Occipital lobe (tissue), 1 donor: ENCODE measurements at regions not wholly inside any gene's neighbourhood (a gene's known extent, or its start where the extent isn't known, plus 50 kb on each side); places are given as distances from the start of the nearest gene placed in this dataset.
"Not testable (repeated sequence)": the region's sequence is repeated elsewhere in the genome, so short reads cannot be mapped to it uniquely, and the experiment has no call there.

Experiments used
- DNase-seq: peaks from one replicate; lab custom pipeline; 2025; lab: John Stamatoyannopoulos, UW

DNA sequence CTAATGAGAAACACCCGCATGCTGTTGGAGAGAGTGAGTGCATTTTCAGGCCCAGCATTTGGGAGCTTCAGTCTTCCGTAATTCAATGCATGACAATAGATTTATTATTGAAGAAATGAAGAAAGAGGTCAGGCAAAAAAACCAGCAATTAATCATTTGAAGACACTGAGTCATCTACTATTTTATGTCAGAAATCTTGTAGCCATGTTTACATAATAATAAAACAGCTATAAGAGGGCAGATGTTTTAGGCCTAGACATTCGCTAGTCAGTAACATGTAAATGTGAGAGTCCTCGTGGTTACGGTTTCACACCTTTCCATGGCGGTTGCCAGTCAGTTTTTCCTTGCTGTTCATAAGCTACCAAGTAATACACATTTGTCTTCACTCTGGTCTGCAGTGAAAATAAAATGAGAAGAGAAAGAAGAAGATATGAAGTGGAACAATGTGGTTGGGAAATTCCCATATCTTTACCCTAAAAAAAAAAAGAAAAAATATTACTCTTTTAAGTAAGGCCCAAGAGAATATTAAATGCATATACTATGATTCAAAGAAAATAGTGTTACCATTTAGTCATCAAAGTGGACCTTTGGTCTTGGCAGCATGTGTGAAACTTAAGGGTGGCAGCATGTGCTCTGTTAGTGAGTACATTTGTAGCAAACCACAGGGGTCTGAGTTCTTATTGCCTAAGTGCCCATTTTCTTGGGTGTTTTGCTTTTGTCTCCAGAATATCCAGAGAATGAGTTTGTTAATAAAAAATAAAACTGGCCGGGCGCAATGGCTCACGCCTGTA is 140.5 kb upstream of the TBL1XR1 start:
- DNase-seq: no peak

DNA sequence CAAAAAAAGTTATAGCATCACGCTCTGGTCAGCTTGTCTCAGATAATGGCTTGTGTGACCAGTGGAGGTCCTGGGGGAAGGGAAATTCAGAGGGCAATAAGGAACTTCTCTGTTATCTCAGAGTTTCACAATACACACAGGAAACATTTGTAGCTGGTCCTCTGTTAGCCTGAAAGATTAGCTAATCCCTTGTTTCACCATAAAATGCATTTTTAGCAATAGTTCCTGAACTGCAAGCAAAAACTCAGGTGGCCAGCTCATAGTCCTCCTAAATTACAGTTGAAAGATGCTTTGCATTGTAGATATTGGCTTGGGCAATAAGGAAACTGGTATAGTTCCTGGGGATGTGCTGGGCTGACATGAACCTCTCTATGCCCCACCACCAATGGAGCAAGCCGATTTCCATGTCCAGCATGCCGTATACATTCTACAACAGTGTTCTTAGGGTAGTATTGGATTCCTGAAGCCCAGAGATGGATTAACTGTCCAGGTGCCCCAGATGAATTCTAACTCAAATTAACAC is 141.5 kb upstream of the TBL1XR1 start:
- DNase-seq: no peak

- DNase-seq: not testable (repeated sequence)
Observed at GRCh38 chr3:177339220-177339703, 142.0 kb upstream of the TBL1XR1 start.

DNA sequence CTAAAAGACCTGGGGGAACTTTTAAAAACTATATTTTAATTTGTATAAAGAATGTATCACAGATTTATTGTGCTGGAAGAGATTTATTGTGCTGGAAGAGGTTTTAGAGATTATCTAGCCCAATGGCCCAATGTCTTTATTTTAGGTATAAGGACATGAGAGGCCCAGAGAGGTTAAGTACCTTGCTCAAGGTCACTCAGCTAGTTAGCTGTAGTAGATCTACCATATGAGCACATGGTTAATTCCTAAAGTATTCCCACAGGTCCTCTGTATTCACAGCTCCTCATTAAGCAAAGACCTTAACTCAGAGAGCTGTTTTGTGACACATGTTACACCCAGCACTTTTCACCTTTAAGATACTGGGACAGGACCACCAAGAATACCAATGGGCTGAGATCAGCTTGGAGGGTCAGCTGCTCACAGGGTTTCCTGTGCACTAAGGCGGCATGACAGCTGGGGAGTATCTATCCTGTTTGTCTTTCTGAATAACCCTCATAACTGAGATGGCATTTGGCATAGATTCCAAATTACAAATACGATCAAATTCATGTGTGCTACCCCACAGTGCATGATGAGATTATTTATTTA is 143.1 kb upstream of the TBL1XR1 start:
- no peak for DNase-seq

- no peak for DNase-seq
Observed at GRCh38 chr3:177341736-177342419, 144.6 kb upstream of the TBL1XR1 start.

DNA sequence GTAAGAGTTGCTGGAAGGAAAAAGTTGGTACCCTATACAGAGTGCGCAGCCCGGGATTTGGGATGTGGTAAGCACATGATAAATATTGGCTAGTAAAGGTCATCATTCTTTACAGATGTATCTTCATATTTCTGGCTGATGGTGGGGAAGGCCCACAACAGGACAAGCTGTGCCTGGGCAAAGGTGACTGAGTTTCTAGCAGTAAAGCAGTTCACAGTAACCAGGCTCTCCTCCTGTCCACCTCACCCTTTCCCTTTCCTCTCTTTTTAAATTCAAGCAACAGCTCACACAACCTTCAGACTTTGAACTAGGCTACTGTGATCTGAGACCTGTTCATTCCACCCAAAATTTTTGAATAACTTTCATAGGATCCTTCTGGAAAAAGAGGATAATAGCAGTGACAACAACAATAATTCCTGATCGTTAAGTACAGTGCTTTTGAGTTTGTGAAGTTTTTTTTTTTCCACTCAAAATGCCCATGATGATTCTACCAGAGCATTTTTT is 145.9 kb upstream of the TBL1XR1 start:
- no peak for DNase-seq

GRCh38 chr3:177345049-177345972 is 148.0 kb upstream of the TBL1XR1 start:
- DNase-seq: peak; percentile 82

DNA sequence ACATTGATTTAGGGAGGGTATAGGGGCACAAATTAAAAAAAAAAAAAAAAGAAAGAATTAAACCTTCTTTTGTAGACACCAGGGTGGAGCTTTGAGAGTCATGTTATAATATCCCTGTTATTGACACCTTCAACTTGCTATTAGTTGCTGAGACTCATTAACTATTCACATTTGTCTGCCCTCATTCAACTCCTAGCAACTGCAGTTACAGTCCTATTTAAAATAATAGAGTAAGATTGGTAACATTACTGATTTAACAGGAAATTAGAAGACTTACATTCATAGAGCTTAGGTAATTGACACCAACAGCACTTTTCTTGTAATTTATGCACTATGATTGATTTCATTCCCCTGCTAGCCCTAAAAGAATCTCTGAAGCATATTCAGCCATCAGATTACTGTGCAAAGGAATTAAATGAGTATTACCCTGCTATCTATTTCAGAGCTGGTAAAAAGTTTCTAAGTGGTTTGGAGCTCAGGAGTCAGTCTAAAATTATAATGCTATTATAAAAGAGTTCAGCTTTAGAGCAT is 148.8 kb upstream of the TBL1XR1 start:
- no peak for DNase-seq

DNA sequence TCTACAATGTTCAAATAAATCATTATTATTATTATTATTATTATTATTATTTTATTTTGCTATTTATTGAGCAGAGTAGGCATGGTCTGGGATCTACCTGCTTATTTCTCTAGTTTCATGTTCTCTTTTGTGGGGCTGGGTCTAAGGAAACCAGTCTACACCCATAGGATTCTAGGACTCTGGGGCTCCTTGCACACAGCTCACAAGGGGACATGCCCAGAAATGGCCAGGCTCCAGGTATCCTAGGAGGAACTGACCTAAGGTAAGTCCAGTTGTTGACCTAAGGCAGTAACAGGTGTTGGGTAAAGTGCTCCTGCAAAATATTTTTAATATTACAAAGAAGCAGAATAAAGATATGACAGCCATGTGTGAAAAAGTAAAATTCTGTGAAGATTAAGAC is 149.6 kb upstream of the TBL1XR1 start:
- no peak for DNase-seq

DNA sequence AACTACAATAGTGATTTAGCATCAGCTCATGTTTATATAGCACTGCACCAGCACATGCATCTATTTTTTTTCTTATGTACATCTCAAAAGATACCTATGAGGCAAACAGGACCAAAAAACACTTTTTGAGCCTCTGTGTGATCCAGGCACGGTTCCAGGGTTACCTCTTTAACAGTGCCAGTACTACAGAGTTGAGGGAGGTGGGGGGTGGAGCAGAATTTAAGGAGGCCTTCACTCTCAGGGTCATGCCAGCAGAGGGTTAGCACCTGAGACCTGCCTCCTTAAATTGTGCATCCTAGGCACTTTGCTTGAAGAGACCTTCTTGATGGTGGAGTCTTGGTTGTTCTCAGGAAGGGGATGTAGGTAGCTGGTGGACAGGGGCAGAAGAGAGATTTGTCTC is 150.3 kb upstream of the TBL1XR1 start:
- DNase-seq: no peak

DNA sequence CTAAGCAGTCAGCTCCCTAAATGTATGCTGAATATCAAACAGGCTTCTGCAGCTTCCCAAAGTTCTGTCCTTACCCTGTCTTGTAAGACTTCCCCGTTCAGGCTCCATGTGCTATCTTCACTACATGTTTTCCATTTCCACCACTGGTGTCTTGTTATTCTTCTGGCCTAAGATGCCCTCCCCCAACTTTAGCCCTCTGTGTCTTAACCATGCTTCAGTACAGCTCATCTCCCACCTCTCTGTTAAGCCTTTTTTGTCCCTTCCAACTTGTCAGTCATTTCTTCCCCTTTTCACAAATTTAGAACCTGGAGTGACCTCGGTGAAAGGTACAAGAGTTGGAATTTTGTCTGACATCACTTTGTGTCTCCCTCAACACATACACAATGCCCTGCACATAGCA is 151.7 kb upstream of the TBL1XR1 start:
- DNase-seq: no peak

- DNase-seq: no peak
Observed at GRCh38 chr3:177349384-177349783, 152.1 kb upstream of the TBL1XR1 start.

DNA sequence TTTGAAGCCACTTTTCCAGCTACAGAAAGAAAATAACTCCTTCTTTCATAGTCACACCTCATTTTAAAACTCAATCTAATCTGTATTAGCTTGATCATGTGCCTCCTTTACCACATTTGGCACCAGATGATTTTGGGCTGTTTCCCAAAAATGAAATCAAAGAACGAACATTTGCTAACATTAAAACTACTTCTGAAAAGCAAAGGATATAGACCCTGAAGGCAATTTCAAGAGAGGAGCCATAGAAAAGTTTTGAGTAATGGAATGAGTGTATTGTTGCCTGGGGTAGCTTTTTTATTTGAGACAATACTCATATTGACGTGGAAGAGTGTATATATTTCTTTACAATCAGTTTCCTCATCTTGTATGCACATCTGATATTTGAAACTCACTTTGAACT is 152.8 kb upstream of the TBL1XR1 start:
- DNase-seq: no peak

DNA sequence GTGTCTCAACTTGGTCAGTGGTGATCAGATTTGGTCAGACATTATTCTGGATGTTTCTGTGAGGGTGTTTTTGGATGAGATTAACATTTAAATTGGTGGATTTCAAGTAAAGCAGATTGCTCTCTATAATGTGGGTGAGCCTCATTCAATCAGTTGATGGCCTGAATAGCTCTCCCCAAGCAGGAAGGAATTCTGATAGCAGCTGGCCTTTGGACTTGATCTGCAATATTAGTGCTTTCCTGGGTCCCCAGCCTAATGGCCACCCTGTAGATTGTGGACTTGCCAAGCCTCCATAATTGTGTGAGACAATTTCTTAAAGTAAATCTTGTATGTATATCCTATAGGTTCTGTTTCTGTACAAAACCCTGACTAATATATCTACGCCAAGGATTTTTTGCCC is 153.9 kb upstream of the TBL1XR1 start:
- no peak for DNase-seq

DNA sequence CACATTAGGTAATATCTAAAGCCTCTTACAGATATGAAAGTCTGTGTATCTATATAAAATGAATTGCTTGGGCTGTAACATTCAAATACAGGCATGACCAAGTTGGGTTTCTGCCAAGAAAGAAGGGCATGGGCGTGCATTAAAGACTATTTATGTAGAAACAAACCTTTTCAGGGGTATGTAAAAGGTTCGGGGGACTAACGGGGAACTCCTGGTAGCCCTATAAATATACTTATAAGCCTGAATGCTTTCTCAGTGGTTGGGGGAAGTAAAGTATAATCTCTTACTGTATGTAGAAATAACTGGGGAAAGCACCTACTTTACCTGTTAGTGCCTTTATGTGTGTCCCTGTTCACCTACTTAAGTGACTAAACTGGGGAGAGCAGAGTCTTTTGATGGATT is 154.5 kb upstream of the TBL1XR1 start:
- DNase-seq: no peak

GRCh38 chr3:177352424-177352823 is 155.1 kb upstream of the TBL1XR1 start:
- no peak for DNase-seq

- no peak for DNase-seq
Observed at GRCh38 chr3:177353140-177353539, 155.9 kb upstream of the TBL1XR1 start.

- DNase-seq: not testable (repeated sequence)
Observed at GRCh38 chr3:177353879-177354278, 156.6 kb upstream of the TBL1XR1 start.

DNA sequence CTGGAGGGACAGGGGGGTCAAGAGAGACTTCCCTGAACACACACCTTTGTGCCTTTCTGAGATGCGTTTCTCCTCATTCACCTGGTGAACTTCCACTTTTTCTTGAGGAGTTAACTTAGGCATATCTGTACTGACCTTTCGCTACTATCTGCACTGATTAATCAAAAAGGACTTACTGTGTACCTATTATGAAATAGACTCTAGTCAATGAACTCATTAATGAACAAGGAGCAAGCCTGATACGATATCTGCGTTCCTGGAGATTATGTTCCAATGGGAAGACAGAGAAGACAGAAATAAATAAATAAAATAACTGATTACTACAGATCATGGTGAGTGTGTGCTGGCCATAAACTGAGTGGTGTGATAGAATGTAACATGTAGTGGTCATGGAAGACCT is 157.2 kb upstream of the TBL1XR1 start:
- DNase-seq: no peak

DNA sequence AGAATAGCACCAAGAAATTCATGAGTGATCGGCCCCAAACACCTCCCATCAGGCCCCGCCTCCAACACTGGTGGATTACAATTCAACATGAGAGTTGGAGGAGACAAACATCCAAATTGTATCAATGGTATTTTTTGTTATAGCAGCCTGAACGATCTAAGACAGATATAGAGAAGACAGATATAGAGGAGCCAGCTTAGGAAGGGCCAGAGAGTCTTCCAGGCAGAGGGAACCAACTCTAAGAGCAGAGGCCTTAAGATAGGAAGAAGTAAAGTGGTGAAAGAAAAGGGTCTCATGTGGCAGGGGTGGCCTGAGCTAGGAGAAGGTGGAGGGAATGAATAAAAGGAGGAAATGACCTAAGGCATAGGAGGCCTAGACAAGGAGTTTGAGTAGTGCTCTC is 158.8 kb upstream of the TBL1XR1 start:
- no peak for DNase-seq

- no peak for DNase-seq
Observed at GRCh38 chr3:177356952-177357351, 159.7 kb upstream of the TBL1XR1 start.
